ENCODE measurements at regions not wholly inside any gene's neighbourhood (a gene's known extent, or its start where the extent isn't known, plus 50 kb on each side); places are given as distances from the start of the nearest gene placed in this dataset.

DNA sequence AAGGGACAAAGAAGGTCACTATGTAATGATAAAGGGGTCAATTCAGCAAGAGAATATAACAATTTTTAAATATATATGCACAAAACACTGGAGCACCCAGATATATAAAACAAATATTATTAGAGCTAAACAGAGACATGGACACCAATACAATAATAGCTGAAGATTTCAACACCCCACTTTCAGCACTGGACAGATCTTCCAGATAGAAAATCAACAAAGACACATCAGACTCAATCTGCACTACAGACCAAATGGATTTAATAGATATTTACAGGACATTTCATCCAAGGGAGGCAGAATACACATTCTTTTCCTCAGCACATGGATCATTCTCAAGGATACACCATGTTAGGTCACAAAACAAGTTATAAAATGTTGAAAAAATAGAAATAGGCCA is 111.4 kb downstream of the SOX3 start:
- TF ChIP-seq, protein P1, sequence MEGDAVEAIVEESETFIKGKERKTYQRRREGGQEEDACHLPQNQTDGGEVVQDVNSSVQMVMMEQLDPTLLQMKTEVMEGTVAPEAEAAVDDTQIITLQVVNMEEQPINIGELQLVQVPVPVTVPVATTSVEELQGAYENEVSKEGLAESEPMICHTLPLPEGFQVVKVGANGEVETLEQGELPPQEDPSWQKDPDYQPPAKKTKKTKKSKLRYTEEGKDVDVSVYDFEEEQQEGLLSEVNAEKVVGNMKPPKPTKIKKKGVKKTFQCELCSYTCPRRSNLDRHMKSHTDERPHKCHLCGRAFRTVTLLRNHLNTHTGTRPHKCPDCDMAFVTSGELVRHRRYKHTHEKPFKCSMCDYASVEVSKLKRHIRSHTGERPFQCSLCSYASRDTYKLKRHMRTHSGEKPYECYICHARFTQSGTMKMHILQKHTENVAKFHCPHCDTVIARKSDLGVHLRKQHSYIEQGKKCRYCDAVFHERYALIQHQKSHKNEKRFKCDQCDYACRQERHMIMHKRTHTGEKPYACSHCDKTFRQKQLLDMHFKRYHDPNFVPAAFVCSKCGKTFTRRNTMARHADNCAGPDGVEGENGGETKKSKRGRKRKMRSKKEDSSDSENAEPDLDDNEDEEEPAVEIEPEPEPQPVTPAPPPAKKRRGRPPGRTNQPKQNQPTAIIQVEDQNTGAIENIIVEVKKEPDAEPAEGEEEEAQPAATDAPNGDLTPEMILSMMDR (IDR thresholded peaks at IDR 0.05 in 2 of 3, conservative IDR thresholded peaks at IDR 0.05 in 1 of 3; ENCODE audit: control insufficient read depth in 2 of 3, extremely low read depth in 1 of 3, insufficient read depth in 1 of 3, low read depth in 3 of 3, low read length in 3 of 3): no peak
- TF ChIP-seq RCOR1 (conservative IDR thresholded peaks at IDR 0.05; ENCODE audit: low read depth, low read length): no peak
- no peak for TF ChIP-seq KDM1A (IDR thresholded peaks at IDR 0.05; ENCODE audit: borderline replicate concordance)
- TF ChIP-seq, protein P2, sequence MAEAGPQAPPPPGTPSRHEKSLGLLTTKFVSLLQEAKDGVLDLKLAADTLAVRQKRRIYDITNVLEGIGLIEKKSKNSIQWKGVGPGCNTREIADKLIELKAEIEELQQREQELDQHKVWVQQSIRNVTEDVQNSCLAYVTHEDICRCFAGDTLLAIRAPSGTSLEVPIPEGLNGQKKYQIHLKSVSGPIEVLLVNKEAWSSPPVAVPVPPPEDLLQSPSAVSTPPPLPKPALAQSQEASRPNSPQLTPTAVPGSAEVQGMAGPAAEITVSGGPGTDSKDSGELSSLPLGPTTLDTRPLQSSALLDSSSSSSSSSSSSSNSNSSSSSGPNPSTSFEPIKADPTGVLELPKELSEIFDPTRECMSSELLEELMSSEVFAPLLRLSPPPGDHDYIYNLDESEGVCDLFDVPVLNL (IDR thresholded peaks at IDR 0.05; ENCODE audit: low read depth, low read length): no peak
- no peak for TF ChIP-seq EP300 (IDR thresholded peaks at IDR 0.05; ENCODE audit: borderline replicate concordance in 1 of 2, control insufficient read depth in 1 of 2, low read depth in 2 of 2, low read length in 2 of 2)
- TF ChIP-seq BHLHE40 (IDR thresholded peaks at IDR 0.05; ENCODE audit: borderline replicate concordance in 1 of 2, low read depth in 2 of 2, low read length in 1 of 2): no peak
- no peak for TF ChIP-seq FOXK2 (IDR thresholded peaks at IDR 0.05)
- no peak for TF ChIP-seq POLR2AphosphoS2 (IDR thresholded peaks at IDR 0.05; ENCODE audit: low read depth, low read length)
- no peak for TF ChIP-seq RAD21 (IDR thresholded peaks at IDR 0.05; ENCODE audit: insufficient read depth, low read depth, low read length)
- TF ChIP-seq PAX8 (IDR thresholded peaks at IDR 0.05): no peak
- TF ChIP-seq, protein P3, sequence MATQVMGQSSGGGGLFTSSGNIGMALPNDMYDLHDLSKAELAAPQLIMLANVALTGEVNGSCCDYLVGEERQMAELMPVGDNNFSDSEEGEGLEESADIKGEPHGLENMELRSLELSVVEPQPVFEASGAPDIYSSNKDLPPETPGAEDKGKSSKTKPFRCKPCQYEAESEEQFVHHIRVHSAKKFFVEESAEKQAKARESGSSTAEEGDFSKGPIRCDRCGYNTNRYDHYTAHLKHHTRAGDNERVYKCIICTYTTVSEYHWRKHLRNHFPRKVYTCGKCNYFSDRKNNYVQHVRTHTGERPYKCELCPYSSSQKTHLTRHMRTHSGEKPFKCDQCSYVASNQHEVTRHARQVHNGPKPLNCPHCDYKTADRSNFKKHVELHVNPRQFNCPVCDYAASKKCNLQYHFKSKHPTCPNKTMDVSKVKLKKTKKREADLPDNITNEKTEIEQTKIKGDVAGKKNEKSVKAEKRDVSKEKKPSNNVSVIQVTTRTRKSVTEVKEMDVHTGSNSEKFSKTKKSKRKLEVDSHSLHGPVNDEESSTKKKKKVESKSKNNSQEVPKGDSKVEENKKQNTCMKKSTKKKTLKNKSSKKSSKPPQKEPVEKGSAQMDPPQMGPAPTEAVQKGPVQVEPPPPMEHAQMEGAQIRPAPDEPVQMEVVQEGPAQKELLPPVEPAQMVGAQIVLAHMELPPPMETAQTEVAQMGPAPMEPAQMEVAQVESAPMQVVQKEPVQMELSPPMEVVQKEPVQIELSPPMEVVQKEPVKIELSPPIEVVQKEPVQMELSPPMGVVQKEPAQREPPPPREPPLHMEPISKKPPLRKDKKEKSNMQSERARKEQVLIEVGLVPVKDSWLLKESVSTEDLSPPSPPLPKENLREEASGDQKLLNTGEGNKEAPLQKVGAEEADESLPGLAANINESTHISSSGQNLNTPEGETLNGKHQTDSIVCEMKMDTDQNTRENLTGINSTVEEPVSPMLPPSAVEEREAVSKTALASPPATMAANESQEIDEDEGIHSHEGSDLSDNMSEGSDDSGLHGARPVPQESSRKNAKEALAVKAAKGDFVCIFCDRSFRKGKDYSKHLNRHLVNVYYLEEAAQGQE (IDR thresholded peaks at IDR 0.05; ENCODE audit: low read depth, low read length): no peak
- TF ChIP-seq MTA2 (IDR thresholded peaks at IDR 0.05; ENCODE audit: low read depth): no peak
- TF ChIP-seq NRF1 (conservative IDR thresholded peaks at IDR 0.05; ENCODE audit: low read depth, low read length): no peak
